A673 (cell line): ENCODE measurements at regions not wholly inside any gene's neighbourhood (a gene's known extent, or its start where the extent isn't known, plus 50 kb on each side); places are given as distances from the start of the nearest gene placed in this dataset.

Experiments
- BruUV-seq: library from RNA; stranded (reverse); fragments of 400-500 nt; replicated peaks from 2 replicates; lab custom pipeline; 2021; lab: Mats Ljungman, UMichigan
- CTCF ChIA-PET: fragments of 300-600 bp; sonication (Branson Sonifier 250); formaldehyde crosslinking; loops from one replicate; lab custom pipeline; 2022; ENCODE audit warnings: antibody characterized with exemption; lab: Charles Lee
- POLR2A ChIA-PET: fragments of 300-600 bp; sonication (Branson Sonifier 250); formaldehyde crosslinking; loops from one replicate; lab custom pipeline; 2022; ENCODE audit warnings: antibody characterized with exemption; ENCODE audit not compliant: low non-redundant PET; lab: Charles Lee
- DNase-seq: peaks from one replicate; pipeline ENCODE4 v3.0.0-alpha.2; 2015; ENCODE audit warnings: low spot score
- H3K27ac ChIP-seq: fragments of 200-600 bp; sonication (generic); 2 replicates; pipeline ENCODE4 v1.5.1; 2016; ENCODE audit warnings: mixed run types, low read depth, mild to moderate bottlenecking, mixed read lengths, antibody characterized with exemption, low read length; ENCODE audit not compliant: poor library complexity, severe bottlenecking
- H3K27me3 ChIP-seq: fragments of 200-600 bp; sonication (generic); replicated peaks from 2 replicates; pipeline ENCODE4 v1.6.1; 2017; ENCODE audit warnings: mixed run types, low read depth, mild to moderate bottlenecking, mixed read lengths, antibody characterized with exemption, low read length; ENCODE audit not compliant: insufficient read depth, poor library complexity
- H3K36me3 ChIP-seq: fragments of 200-600 bp; sonication (generic); 2 replicates; pipeline ENCODE4 v1.6.1; 2016; ENCODE audit warnings: mixed run types, mild to moderate bottlenecking, mixed read lengths, antibody characterized with exemption, low read length; ENCODE audit not compliant: insufficient read depth, poor library complexity, severe bottlenecking
- H3K4me1 ChIP-seq: fragments of 200-600 bp; sonication (generic); 2 replicates; pipeline ENCODE4 v1.6.1; 2017; ENCODE audit warnings: mixed run types, mild to moderate bottlenecking, mixed read lengths, antibody characterized with exemption, low read length; ENCODE audit not compliant: insufficient read depth, poor library complexity, severe bottlenecking
- H3K4me3 ChIP-seq: fragments of 200-600 bp; sonication (generic); 2 replicates; pipeline ENCODE4 v1.5.1; 2016; ENCODE audit warnings: low read depth, mixed run types, mild to moderate bottlenecking, mixed read lengths, low read length; ENCODE audit not compliant: poor library complexity, severe bottlenecking
- H3K9me3 ChIP-seq: fragments of 200-600 bp; sonication (generic); 2 replicates; pipeline ENCODE4 v1.6.1; 2016; ENCODE audit warnings: mixed run types, low read depth, mild to moderate bottlenecking, mixed read lengths, antibody characterized with exemption, low read length; ENCODE audit not compliant: poor library complexity, severe bottlenecking
- CTCF ChIP-seq: fragments of 300-800, 200-600 bp; sonication (generic); conservative IDR thresholded peaks from 2 replicates; pipeline ENCODE4 v1.5.1; 2017; ENCODE audit warnings: low read depth, mild to moderate bottlenecking, antibody characterized with exemption, low read length, moderate library complexity, mixed read lengths
- EZH2 ChIP-seq: fragments of 200-600 bp; sonication (generic); IDR thresholded peaks from 2 replicates; pipeline ENCODE4 v1.6.1; 2017; ENCODE audit warnings: borderline replicate concordance, low read depth, mild to moderate bottlenecking, mixed read lengths, antibody characterized with exemption, low read length; ENCODE audit not compliant: poor library complexity, severe bottlenecking
- intact Hi-C: fragments of 100-400 bp; cut with micrococcal nuclease; formaldehyde crosslinking; loops from one replicate; pipeline ENCODE4 v1.10.0; 2022; ENCODE audit not compliant: unreplicated experiment

DNA sequence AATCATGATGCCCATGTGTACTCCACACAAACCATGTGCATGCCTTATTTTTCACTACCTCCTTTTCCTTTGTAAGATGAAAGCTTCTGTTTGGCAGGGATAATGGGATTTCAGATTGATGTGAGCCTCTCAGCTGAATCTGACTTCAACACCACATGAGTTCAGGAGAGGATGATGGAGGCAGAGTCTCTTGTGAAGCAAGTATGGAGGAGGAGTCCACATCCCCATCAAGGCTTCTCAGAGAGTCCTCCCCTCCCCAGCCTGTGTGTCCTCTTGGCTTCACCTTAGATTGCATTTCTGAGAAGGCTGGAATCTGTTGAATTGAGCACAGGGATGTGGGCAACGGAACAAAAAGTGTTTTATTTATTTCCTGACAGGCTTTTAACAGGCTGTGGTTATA is 370.4 kb downstream of the FAT3 start:
- DNase-seq: no peak
- no peak overlapping the region for H3K4me3 ChIP-seq
- no peaks in the 10 kb centered on the region for H3K9me3 ChIP-seq
- no peak overlapping the region for H3K27ac ChIP-seq
- no peaks in the 10 kb centered on the region for H3K27me3 ChIP-seq
- ChIA-PET POLR2A (no interaction called here), CTCF (no interaction called here)
- H3K4me1 ChIP-seq: no peaks in the 10 kb centered on the region
- TF ChIP-seq EZH2 (no peak), CTCF (no peak)
- BruUV-seq: no TSS peak
- intact Hi-C loops: no loop called here
- no peaks in the 10 kb centered on the region for H3K36me3 ChIP-seq

DNA sequence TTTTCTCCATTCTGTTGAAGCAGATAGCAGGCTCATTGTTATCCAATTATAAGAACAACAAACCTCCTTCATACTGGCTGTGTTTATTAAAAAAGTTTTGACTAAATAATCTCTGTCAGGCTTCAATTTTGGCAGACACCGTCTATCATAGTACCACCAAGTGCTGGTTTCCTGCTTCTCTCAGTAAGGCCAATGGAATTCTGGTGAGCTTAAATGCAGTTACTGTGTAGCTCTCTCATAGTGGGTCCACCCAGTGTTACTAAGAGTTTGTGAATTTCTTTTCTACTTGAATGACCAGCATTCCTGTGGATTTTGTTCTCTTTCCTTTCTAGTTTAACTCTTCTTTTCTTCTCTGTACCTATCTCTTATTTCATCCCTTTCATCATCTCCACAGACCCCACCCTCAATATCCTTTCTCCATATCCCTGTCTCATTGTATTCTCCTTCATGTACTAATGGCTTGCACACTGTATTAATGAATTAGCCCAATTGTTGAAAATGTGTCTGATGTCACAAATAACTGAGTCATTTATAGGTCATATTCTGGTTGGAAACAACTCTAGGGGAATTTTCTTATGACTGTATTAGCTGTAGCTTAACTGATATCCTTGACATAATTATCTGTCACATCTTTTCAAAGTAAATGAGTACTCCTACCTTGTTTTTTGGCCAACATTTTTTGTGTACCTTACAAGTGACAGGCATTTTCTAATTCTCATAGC is 372.1 kb downstream of the FAT3 start:
- ChIA-PET CTCF (no interaction called here), POLR2A (no interaction called here)
- no peaks in the 10 kb centered on the region for H3K36me3 ChIP-seq
- no peaks in the 10 kb centered on the region for H3K27me3 ChIP-seq
- no peaks in the 10 kb centered on the region for H3K9me3 ChIP-seq
- H3K27ac ChIP-seq: no peak overlapping the region
- no peaks in the 10 kb centered on the region for H3K4me1 ChIP-seq
- H3K4me3 ChIP-seq: no peak overlapping the region
- intact Hi-C loops: no loop called here
- DNase-seq: no peak
- BruUV-seq: no TSS peak
- TF ChIP-seq EZH2: no peak

DNA sequence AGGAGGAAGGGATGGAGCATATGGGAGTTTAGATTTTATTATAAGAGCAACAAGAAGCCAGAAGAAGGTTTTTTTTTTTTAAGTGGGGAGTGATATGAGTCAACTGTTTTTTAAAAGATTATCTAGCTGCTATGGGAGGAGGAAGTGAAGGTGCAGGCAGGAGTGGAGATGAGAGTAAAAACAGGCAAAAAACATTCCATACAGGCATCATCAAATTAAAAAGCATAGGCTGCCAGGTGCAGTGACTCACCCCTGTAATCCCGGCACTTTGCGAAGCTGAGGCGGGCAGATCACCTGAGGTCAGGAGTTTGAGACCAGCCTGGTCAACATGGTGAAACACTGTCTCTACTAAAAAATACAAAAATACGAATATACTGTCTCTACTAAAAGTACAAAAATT is 368.4 kb upstream of the MTNR1B start:
- BruUV-seq: no TSS peak
- DNase-seq: no peak
- Histone ChIP-seq H3K27ac (no peak overlapping the region), H3K4me1 (no peaks in the 10 kb centered on the region), H3K36me3 (no peaks in the 10 kb centered on the region), H3K27me3 (no peaks in the 10 kb centered on the region), H3K9me3 (no peaks in the 10 kb centered on the region), H3K4me3 (no peak overlapping the region)
- intact Hi-C loops: no loop called here
- POLR2A ChIA-PET: no interaction called here
- CTCF ChIA-PET: no interaction called here
- TF ChIP-seq EZH2: no peak
- TF ChIP-seq CTCF: no peak

GRCh38 chr11:92605667-92606066 is 363.8 kb upstream of the MTNR1B start:
- Histone ChIP-seq H3K4me3 (no peak overlapping the region), H3K27me3 (no peaks in the 10 kb centered on the region), H3K27ac (no peak overlapping the region), H3K36me3 (no peaks in the 10 kb centered on the region), H3K4me1 (no peaks in the 10 kb centered on the region), H3K9me3 (no peaks in the 10 kb centered on the region)
- POLR2A ChIA-PET: no interaction called here
- no TSS peak for BruUV-seq
- CTCF ChIA-PET: no interaction called here
- no peak for TF ChIP-seq CTCF
- no peak for TF ChIP-seq EZH2
- intact Hi-C loops: no loop called here
- DNase-seq: no peak
